Hepatocyte (in vitro differentiated cells): ENCODE measurements at regions not wholly inside any gene's neighbourhood (a gene's known extent, or its start where the extent isn't known, plus 50 kb on each side); places are given as distances from the start of the nearest gene placed in this dataset.
A peak's percentile ranks its signal among the peaks of the same experiment; 100 is the strongest.

Source experiments
- DNase-seq: peaks from one replicate; pipeline ENCODE4 v3.0.0-alpha.2; 2016; ENCODE audit warnings: low spot score
- H2AFZ ChIP-seq: fragments of 200-600 bp; sonication (generic); 2 replicates; pipeline ENCODE4 v1.6.0; 2016; ENCODE audit warnings: antibody characterized with exemption, mild to moderate bottlenecking
- H3K27ac ChIP-seq: fragments of 200-600 bp; sonication (generic); 2 replicates; pipeline ENCODE4 v1.5.1; 2016; ENCODE audit warnings: mild to moderate bottlenecking
- H3K27me3 ChIP-seq: fragments of 200-600 bp; sonication (generic); 2 replicates; pipeline ENCODE4 v1.6.1; 2016
- H3K36me3 ChIP-seq: fragments of 200-600 bp; sonication (generic); replicated peaks from 2 replicates; pipeline ENCODE4 v1.5.1; 2016; ENCODE audit warnings: low read depth; ENCODE audit not compliant: insufficient read depth
- H3K4me1 ChIP-seq: fragments of 200-600 bp; sonication (generic); 2 replicates; pipeline ENCODE4 v1.5.1; 2016; ENCODE audit warnings: mild to moderate bottlenecking, moderate library complexity; ENCODE audit not compliant: insufficient read depth
- H3K4me2 ChIP-seq: fragments of 200-600 bp; sonication (generic); 2 replicates; pipeline ENCODE4 v1.6.0; 2016
- H3K4me3 ChIP-seq: fragments of 200-600 bp; sonication (generic); 2 replicates; pipeline ENCODE4 v1.5.1; 2016; ENCODE audit warnings: mild to moderate bottlenecking
- H3K79me2 ChIP-seq: fragments of 200-600 bp; sonication (generic); 2 replicates; pipeline ENCODE4 v1.6.0; 2017; ENCODE audit warnings: mild to moderate bottlenecking
- H3K9me2 ChIP-seq: fragments of 200-600 bp; sonication (generic); replicated peaks from 2 replicates; pipeline ENCODE4 v1.6.0; 2017; ENCODE audit warnings: mild to moderate bottlenecking; ENCODE audit not compliant: insufficient read depth
- H3K9me3 ChIP-seq: fragments of 200-600 bp; sonication (generic); 2 replicates; pipeline ENCODE4 v1.5.1; 2016; ENCODE audit warnings: low read depth, mild to moderate bottlenecking
- H4K20me1 ChIP-seq: fragments of 200-600 bp; sonication (generic); 2 replicates; pipeline ENCODE4 v1.6.0; 2016; ENCODE audit warnings: mild to moderate bottlenecking; ENCODE audit not compliant: insufficient read depth, poor library complexity, severe bottlenecking
- CTCF ChIP-seq: fragments of 200-600 bp; sonication (generic); IDR thresholded peaks from 2 replicates; pipeline ENCODE4 v1.5.1; 2016; ENCODE audit warnings: antibody characterized with exemption, mild to moderate bottlenecking; ENCODE audit not compliant: poor library complexity
- EZH2 ChIP-seq: fragments of 200-600 bp; sonication (generic); IDR thresholded peaks from 2 replicates; pipeline ENCODE4 v1.6.1; 2016; ENCODE audit warnings: antibody characterized with exemption, mild to moderate bottlenecking, borderline replicate concordance
- EZH2phosphoT487 ChIP-seq: fragments of 200-600 bp; sonication (generic); IDR thresholded peaks from one replicate; pipeline ENCODE4 v1.6.1; 2018; ENCODE audit warnings: antibody characterized with exemption, mild to moderate bottlenecking, low read depth, moderate library complexity; ENCODE audit not compliant: unreplicated experiment, severe bottlenecking
- WGBS: methylation state at CpG from one replicate; pipeline ENCODE4 v1.1.6; 2016; ENCODE audit warnings: low lambda C conversion rate; ENCODE audit errors: missing lambda C conversion rate; 5-methylcytosine and 5-hydroxymethylcytosine counted together

DNA sequence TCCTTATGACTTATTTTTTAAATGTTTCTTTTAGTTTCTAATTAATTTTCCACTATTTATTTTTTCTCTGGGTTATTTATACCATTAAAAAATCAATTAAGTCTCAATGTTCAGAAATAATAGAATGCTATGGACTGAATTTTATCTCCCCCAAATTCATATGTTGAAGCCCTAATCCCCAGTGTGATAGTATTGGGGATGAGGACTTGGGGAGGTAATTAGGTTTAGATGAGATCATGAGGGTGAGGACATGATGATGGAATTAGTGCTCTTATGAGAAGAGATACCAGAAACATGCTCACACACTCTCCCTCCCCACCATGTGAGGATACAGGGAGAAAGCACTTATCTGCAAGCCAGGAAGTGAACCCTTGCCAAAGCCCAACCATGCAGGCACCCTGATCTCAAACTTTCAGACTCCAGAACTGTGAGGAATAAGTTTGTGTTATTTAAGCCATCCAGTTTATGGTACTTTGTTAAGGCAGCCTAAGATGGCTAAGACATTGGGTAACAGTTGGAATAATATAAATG, 202.6 kb downstream of the MDFIC start:
- no peaks in the 10 kb centered on the region for H3K9me2 ChIP-seq
- no peak for TF ChIP-seq CTCF
- H3K4me3 ChIP-seq: no peak overlapping the region
- H3K79me2 ChIP-seq: no peaks in the 10 kb centered on the region
- no peak overlapping the region for H2AFZ ChIP-seq
- no peak for DNase-seq
- H3K4me1 ChIP-seq: no peaks in the 10 kb centered on the region
- no peaks in the 10 kb centered on the region for H4K20me1 ChIP-seq
- no peaks in the 10 kb centered on the region for H3K27me3 ChIP-seq
- no peak overlapping the region for H3K4me2 ChIP-seq
- no peaks in the 10 kb centered on the region for H3K9me3 ChIP-seq
- no peak overlapping the region for H3K27ac ChIP-seq
- no peaks in the 10 kb centered on the region for H3K36me3 ChIP-seq

- Histone ChIP-seq H3K27me3 (no peaks in the 10 kb centered on the region), H3K27ac (no peak overlapping the region), H3K9me3 (no peaks in the 10 kb centered on the region), H2AFZ (no peak overlapping the region), H3K9me2 (no peaks in the 10 kb centered on the region), H4K20me1 (no peaks in the 10 kb centered on the region), H3K4me2 (no peak overlapping the region), H3K4me3 (no peak overlapping the region), H3K79me2 (no peaks in the 10 kb centered on the region), H3K36me3 (no peaks in the 10 kb centered on the region), H3K4me1 (no peaks in the 10 kb centered on the region)
- DNase-seq: no peak
- no peak for TF ChIP-seq EZH2phosphoT487
- no peak for TF ChIP-seq CTCF
- TF ChIP-seq EZH2: no peak
- WGBS: 94% methylated on average over 2 of the region's 2 CpGs
These were observed 201.5 kb downstream of the MDFIC start for GRCh38 chr7:115123441-115123840.

GRCh38 chr7:115122388-115122787, 200.5 kb downstream of the MDFIC start:
- Histone ChIP-seq H3K9me3 (no peaks in the 10 kb centered on the region), H3K27me3 (no peaks in the 10 kb centered on the region), H3K9me2 (no peaks in the 10 kb centered on the region), H3K4me3 (no peak overlapping the region), H3K27ac (no peak overlapping the region), H3K36me3 (no peaks in the 10 kb centered on the region), H3K79me2 (no peaks in the 10 kb centered on the region), H3K4me2 (no peak overlapping the region), H2AFZ (no peak overlapping the region), H4K20me1 (no peaks in the 10 kb centered on the region), H3K4me1 (no peaks in the 10 kb centered on the region)
- TF ChIP-seq CTCF (no peak), EZH2 (no peak), EZH2phosphoT487 (no peak)
- 73% methylated on average over 1 of the region's 1 CpG for WGBS
- DNase-seq: no peak

GRCh38 chr7:115117748-115118147, 195.9 kb downstream of the MDFIC start:
- Histone ChIP-seq H3K36me3 (no peaks in the 10 kb centered on the region), H3K9me2 (no peaks in the 10 kb centered on the region), H4K20me1 (no peaks in the 10 kb centered on the region), H2AFZ (no peak overlapping the region), H3K4me3 (no peak overlapping the region), H3K9me3 (no peaks in the 10 kb centered on the region), H3K4me2 (peak overlapping the region; percentile 43), H3K4me1 (no peaks in the 10 kb centered on the region), H3K79me2 (no peaks in the 10 kb centered on the region), H3K27me3 (no peaks in the 10 kb centered on the region), H3K27ac (no peak overlapping the region)
- WGBS: 82% methylated on average over 2 of the region's 2 CpGs
- DNase-seq: no peak
- TF ChIP-seq CTCF: no peak
